ENCODE measurements at regions not wholly inside any gene's neighbourhood (a gene's known extent, or its start where the extent isn't known, plus 50 kb on each side); places are given as distances from the start of the nearest gene placed in this dataset.

DNA sequence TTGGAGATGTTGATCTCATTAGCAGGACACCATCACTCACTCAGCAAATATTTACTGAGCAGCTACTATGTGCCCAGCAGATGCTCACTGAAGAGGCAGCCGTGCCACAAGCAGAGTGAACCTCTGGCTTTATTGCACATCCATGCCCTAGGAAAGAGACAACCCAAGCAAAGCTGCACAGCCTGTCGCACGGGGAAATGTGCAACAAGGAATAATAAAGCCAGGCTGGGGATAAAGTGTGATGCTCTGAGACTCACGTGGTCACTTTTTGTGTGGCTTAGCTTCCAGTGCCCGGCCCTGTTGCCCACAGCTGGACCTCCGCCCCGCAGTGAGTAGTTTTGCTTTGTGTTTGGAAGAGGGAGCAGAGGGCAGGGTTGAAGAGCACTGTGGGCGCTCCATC is 130.4 kb upstream of the CDH4 start:
- no peak for DNase-seq

DNA sequence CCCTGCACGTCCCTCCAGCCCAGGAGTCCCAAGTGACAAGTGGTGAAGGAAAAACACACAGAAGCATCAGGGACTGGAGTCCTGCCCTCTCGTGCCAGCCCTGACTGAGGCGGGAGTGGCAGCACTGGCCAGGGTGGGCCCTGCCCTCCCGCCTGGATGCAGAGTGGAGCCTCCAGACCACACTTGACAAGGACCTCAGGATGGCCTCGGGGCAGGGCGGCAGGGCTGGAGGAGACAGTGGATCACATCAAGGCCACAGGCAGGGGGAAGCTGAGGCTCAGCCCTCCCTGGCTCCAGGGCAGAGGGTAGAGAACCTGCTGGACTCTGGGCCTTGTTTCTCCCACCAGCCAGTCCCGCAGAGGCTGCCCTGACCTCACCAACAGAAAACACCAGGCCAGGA is 128.8 kb upstream of the CDH4 start:
- DNase-seq, result no peak

DNA sequence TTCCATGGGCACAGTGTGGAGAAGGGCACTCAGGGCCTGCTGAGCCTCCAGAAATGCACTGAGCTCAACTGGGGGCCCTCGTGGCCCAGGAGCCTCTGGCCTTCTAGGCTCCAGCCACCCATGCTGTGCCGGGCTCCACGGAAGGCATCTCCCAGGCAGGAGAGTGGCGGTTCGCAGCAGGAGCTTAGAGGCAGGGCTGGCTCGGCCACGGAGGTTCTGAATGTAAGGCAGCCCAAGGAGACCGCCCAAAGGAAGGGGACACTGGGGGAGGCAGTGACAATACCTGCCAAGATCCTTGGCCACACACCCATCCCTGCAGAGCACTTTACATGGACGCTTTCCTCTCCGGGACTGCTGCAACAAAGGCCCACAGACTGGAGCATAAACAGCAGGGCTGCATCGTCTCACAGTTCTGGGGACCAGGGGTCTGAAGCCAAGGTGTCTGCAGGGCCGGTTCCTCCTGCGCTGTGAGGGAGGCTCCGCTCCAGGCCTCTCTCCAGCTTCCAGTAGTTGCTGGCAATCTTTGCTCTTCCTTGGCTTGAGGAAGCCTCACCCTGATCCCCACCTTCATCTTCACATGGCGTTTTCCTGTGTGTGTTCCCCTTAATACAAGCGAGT is 128.2 kb upstream of the CDH4 start:
- no peak for DNase-seq

DNA sequence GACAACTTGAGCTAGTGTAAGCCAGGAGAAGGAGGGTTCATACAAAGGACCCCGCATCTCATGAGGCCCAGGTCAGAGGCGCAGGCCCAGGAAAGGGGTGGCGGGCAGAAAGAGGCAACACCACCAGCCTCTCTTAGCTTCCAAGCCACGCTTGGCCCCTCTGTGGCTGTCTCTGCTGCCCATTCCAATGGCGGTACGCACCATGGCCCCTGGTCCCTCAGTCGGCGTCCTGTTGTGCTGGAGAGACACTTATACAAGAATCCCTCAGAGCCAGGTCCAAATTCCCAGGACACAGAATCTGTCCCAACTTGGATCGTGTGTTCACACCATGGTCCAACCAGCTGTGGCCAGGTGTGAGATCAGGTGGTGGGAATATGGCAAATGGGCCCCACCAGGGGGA is 127.0 kb upstream of the CDH4 start:
- no peak for DNase-seq

DNA sequence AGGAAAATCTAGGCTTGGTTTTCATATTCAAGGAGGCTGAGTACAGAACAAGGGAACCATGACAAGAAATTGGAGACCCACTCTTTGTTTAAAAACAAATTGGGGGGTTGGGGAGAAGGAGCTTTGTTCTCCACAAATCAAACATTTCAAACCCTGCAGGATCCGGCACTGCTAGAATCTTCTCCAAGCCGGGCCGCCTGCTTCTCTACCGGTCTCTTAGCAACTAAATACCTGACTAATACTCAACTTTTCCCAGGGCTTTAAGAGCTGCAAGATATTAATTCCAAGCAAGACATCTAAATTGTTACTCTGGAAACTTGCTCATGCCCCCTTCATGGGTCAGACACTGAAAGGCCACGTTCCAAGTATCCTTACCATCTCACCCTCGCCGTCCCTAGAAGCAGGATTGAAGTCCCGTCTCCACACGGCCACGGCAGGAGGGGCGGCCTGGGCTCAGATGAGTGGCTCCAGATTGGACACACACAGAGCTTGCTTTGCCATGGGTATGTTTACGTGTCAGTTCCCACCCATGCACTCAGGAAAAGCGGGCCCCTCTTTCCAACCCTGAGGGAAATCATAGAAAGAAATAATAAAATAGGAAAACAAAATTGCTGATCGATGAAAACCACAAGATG is 126.4 kb upstream of the CDH4 start:
- no peak for DNase-seq

DNA sequence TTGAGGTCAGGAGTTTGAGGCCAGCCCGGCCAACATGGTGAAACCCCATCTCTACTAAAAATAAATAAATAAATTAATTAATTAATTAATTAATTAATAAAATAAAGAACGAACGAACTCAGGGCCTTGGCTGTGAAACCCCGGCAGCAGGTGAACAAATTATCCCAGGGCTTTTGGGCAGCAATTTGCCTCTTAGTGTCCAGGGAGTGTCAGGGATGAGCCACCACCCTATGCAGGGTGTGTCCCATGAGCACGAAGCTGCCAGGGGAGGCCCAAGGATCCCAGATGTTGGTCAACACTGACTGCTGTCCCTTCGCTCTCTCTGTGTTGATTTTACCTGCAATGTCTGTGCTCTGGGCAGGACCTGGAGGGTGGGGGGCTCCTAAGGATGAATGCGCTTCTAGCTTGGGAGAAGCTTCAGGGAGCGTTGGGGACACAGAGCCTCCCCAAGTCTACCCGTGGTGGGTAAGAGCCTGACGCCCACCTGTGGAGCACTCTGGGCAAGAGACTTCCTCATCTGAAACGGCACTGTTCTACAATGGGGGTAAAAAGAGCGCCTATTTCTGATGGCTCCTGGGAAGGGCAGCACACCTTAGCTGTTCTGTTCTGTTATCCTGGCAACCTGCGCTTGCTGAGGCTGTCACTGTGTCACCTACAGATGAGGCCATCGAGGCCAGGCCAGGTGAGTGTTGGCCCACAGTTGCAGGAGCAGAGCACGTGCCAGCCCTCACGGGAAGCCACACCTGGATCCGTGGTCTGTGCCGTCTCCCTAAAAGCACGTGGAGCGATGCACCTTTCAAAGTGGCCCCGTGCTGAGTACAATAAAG is 125.5 kb upstream of the CDH4 start:
- no peak for DNase-seq

DNA sequence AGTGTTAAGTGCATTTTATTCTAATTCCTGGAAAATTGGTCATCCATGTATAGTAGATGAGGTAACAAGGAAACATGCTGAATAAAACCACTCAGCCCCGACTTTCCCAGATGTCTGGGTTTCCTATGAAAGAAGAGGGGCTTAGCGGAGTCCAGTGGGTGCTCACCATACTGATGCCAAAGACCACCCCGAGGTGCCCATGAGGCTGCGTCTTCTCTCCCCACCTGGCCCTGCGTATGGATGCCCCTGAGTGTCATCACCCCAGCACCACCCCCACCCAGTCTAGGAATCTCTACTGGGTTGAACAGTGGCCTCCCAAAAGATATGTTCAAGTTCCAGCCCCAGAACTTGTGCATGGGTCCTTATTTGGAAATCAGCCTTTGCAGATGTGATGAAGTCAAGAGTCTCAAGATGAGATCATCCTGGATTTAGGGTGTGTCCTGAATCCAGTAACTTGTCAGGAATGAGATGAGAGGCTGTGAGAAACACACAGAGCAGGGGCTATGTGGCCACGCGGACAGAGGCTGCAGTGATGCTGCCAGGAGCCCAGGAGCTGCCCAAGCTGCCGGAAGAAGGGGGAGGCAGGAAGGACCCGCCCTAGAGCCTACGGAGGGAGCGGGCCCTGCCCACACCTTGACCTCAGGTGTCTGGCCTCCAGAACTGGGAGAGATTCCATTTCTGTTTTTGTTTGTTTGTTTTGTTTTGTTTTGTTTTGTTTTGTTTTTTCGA is 124.6 kb upstream of the CDH4 start:
- DNase-seq, result no peak

DNA sequence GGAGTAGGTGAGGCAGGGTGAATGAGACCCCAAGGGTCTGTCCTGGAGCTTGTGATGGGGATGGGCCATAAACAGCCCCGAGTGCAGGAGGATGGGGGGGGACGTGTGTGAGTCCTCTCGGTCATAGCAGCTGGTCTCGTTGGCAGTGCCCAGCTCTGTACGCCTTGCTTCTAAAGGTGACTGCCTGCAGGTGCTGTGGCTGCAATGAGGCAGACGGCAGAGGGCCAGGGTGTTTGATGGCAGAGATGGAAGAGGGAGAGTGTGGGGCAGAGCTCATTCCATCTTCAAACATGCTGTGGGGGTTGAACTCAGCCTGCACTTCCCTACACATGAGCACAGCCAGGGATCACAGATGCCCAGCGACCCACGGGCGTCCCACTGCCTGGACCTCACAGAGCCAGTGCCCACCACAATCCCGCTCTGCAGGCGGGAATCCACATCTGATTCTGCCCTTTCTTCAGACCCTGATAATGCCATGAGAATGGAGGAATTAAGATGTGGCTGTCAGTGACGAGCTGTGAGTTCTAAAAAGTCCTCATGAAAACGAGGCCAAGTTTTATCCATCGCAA is 123.3 kb upstream of the CDH4 start:
- no peak for DNase-seq

DNA sequence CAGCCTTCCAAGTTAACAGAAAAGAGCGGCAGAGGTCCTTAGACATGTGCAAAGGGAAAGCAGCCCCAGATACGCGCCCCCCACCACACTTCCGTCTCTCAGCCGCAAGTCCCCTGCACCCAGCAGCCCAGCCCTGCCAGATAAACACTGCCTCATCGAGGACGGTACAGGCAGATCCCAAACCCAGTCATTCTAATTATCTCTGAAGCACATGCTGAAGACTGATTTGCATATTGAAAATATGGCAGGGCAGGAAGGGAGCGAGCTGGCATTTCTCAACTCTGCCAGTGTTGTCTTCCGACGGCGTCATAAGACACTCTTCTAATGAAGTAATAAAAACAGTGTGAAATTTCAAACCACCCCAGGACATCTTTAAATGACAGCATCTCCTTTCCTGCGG is 122.8 kb upstream of the CDH4 start:
- DNase-seq, result no peak

DNA sequence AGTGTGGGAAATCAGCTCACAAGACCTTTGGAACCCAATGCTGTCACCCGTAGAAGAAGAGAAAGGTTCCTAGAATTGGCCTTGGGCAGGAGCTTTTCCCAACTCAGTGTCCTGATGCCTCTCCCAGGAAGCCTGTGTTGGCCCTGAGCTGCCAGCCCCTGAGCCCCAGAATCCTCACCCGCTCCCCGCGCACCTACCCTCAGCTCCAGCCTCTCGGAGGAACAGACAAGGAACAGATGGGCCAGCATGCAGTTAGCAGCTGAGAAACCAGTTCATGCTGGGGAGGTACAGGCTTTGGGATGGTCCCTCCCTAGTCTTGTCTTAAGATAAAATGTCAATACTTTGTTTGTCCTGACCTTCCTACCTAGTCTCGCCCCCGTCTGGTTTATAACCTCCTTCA is 121.9 kb upstream of the CDH4 start:
- no peak for DNase-seq

DNA sequence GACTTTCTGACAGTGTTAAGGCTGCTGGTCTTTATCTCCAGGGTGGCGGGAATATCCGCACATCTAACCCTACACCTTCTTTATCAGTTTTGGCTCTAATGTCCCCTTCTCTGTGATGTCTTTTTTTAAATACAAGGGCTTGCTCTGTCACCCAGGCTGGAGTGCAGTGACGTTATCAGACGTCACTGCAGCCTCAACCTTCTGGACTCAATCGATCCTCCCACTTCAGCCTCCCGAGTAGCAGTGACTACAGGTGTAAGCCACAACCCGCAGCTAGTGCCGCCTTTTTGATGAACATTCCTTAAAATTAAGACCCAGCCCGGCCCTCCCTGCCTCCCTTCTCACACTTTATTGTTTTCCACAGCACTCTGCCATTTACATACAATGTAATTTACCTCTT is 120.1 kb upstream of the CDH4 start:
- no peak for DNase-seq

DNA sequence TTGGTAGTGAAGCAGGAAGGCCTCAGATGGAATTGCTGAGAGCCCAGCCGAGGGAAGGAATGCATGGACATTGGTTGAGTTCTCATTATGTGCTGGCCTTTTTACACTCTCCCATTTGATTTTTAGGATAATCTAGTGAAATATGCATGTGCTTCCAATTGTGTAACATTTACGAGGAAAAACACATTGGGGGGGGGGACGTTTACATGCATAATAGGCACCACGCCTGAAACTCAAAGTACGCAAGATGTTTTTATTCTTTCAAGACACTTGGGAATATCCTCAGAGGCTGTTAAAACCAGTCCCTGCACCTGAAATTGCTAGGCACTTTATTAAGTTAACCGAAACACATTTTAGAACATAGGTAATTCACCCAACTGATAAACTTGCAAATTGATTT is 118.5 kb upstream of the CDH4 start:
- no peak for DNase-seq

DNA sequence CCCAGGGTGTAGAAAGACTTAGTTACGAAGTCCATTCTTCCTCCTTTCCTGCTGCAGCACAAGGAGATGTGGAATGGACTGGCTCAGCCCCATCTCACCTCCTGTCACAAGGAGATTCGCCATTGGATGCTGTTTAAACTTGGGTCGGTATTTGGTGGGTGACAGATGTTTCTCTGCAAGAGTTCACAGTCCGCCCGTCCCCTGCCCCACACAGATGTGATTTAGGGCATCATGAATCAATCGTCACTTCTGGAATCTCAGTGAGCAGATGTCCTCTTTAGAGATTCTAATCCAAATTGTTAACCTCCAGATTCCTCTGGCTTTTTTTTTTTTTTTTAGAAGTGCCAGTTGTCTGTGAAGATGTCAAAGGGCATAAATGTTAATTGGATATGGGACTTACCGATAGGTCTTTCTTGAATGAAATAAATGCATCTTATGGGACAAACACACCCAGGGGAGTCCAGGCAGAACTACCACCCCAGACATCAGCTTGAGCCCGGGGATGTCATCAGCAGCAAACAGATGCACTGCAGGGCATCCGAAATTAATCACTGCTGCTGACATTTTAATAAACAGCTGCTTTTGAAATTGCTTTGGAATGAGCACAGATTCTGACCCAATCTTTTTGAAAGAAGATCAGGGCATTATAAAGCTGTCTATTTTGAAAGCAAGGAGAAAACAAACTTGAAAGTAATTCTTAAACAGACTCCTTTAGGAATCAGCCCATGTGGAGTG is 117.6 kb upstream of the CDH4 start:
- DNase-seq, result no peak

DNA sequence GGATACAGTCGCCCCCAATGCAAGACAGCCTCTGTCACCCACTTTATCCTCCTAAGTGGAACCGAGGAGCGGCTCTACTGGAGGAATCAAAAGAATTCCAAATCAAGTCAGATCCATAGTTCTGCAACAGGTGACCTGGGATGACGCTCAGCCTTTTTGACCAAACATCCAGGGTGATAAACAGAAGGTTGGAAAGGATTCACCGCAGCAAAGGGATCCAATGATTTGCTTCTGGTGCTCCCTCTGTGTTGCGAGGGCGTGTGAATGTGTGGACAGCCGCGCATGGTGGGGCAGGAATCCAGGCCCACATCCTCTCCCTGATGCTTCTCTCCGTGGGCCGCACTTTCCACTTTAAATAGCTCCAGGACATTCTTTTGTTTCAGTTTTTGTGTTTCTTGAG is 116.8 kb upstream of the CDH4 start:
- DNase-seq, result no peak

DNA sequence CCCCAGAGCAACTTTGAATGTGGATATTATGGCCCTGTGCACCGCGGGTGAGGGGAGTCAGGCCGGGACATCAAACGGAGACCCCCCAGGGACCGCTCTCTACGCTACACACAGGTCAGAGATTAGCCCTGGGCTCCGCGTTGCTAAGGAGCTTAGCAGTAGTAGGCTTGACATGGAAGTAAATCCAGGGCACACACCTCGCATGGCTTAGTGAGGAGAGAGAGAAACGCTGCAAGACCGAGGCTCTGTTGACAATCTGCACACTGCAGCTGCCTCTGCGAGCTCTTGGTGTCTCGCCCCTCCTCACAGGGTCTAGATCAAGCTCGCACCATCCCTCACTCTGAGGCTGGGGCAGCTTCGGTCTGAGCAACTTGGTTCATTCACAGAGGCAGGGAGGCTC is 116.1 kb upstream of the CDH4 start:
- DNase-seq, result no peak

DNA sequence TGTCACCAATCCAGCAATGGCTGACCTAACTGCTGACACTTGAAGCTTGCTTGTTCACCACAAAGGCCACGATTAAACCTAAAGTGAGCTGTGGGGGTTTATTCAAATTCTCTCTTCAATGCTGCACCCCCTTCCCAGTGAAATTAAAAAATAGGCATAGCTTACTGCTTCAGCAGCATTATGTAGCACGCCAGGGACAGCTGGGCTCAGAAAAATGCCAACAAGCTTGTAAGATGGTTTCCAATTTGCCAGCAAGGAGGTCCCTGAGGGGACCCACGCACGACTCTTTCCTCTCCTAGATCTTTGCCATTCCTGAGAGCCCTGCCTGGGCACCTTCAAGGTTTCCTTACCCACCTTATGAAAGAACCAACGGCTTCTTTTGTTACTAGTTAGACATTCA is 113.5 kb upstream of the CDH4 start:
- DNase-seq, result no peak

DNA sequence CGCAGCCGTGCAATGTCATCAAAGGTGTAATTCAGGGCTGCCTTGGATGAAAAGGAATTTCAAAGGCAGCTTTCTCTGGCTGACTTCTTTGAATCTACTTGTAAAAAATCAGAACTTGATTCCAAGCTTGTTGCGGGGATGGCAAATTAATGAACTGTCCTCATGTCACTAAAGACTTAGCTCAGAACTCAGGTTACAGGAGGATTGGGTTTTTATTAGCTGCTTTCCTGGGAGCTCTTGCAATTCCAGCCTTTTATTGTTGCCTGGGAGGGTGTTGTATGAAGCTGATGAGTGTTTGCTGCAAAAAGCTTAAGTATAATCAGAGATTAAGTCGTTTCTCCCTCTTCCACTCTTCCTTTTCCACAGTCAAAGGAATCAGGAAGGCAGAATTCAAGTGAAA is 113.0 kb upstream of the CDH4 start:
- no peak for DNase-seq

DNA sequence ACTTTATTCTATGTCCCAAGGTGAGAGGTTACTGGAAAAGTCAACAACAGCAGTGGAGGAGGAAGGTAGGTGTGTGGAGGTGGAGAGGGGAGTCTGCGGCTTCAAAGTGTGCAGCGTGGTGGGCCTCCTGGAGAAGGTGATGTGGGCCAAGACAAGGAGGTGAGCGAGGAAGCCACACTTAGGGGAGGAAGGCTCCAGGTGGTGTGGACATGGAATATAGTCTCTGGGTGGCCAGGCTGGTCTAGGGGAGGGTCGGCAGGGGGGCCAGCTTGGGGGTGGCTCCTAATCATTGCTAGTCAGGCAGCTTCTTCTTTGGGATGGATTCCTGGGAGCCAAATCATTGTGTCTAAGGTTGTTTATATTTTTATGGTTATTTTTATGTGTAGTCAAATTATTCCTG is 111.5 kb upstream of the CDH4 start:
- DNase-seq, result no peak

DNA sequence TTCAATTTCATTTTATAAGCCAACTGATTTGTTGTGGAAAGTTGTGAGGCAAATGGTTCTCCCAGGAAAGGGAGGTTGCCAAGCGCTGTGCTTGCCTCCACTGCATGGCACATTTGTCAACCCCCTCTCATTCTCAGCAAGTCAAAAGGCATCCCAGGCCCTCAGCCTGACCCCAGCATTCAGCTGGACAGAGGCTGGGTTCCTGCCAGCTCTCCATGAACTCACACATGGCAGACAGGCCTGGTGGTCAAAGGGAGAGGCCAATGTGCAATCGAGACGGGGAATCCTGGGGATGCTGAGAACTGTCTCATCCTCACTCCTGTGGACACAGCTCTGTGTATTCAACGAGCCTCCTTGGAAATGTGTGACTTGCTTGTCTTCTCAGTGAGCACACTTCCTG is 106.0 kb upstream of the CDH4 start:
- DNase-seq, result no peak

DNA sequence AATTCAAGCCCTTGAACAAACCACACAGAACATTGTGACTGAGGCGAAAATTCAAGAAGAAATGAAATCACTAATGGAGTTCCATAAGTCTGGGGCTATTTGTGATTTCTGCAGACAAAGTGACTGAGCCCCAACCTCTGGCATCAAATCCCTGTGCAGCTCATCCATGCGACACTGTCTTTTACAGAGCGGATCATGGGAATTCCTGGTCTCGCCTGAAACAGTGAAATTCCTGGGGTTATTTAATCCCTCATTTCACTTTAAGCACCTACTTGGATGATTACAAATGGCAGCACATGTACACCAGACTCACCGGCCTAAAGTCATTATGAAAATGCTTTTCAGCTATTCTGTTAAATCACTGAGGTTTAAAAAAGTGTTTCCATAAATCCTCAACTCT is 102.4 kb upstream of the CDH4 start:
- no peak for DNase-seq

DNA sequence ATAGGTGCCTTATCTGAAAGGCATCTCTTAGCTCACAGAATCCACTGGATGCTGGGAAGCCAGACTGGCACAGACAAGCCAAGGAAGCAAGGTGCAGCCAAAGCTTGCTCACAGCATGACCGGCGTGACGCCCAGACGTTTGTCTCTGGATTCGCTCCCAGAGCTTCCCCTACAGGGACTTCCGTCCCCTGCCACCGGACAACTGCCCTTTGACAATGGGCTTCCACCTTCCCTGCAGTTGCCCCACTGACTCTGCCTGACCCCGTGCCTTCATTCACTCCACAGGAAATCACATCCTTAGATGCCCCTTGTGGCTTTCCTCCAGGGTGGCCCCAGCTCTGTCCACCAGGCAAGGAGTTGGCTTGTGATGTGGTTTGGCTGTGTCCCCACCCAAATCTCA is 94.8 kb upstream of the CDH4 start:
- DNase-seq, result no peak

DNA sequence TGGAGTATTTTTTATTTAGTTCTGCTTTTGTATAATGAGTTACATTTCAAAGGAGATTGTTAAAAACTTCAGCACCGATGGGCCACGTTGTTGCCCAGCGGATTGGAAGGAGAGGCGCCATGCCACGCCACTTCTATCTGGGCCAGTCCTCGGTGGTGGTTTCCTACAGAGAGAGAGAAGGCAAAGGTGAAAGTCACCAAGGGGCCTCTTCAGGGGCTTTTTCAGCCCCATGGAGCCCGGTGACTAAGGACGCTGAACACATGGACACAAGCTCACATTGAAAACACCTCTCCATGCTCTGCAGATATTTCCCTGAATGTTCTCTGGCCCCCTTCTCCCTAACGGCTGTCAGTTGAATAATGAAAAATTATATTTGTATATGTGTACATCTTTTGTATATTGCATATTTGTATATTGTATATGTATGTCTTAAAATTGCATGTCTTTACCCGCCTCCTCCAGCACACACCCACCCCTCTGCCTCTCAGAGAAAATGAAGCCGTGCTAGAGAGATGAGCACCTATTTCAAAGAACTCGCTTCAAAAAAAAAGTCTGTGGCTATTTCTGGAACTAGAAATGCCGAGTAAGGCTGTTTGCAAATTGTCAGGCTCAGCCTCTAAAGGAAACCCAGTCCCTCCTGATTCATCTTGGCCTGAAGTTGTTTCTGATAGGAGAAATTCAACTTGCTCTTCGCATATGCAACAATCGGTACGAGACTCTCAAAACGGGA is 91.9 kb upstream of the CDH4 start:
- no peak for DNase-seq
